ENCODE measurements at regions not wholly inside any gene's neighbourhood (a gene's known extent, or its start where the extent isn't known, plus 50 kb on each side); places are given as distances from the start of the nearest gene placed in this dataset.
A peak's percentile ranks its signal among the peaks of the same experiment; 100 is the strongest.

DNA sequence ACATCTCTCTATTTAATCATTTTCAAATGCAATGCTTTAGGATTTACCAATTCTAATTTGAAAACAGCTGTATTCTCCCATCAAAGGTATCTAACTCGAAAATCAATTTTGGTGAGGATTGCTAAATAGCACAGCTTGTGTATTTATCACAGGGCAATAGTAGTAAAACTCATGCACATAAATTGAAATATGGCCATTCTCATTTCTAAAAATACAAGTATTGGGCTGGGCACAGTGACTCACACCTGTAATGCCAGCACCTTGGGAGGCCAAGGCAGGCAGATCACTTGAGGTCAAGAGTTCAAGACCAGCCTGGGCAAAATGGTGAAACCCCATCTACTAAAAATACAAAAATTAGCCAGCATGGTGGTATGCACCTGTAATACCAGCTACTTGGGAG is 164.8 kb upstream of the RASA1 start:
- Histone ChIP-seq H3K27ac (no peak overlapping the region), H3K27me3 (replicated peaks) (no peaks in the 10 kb centered on the region), H3K4me1 (replicated peaks) (no peaks in the 10 kb centered on the region), H3K36me3 (no peaks in the 10 kb centered on the region), H3K9me3 (replicated peaks) (no peaks in the 10 kb centered on the region), H3K4me3 (no peak overlapping the region)
- DNase-seq (ENCODE audit: low read depth in 1 of 2, low spot score in 2 of 2) = no peak

DNA sequence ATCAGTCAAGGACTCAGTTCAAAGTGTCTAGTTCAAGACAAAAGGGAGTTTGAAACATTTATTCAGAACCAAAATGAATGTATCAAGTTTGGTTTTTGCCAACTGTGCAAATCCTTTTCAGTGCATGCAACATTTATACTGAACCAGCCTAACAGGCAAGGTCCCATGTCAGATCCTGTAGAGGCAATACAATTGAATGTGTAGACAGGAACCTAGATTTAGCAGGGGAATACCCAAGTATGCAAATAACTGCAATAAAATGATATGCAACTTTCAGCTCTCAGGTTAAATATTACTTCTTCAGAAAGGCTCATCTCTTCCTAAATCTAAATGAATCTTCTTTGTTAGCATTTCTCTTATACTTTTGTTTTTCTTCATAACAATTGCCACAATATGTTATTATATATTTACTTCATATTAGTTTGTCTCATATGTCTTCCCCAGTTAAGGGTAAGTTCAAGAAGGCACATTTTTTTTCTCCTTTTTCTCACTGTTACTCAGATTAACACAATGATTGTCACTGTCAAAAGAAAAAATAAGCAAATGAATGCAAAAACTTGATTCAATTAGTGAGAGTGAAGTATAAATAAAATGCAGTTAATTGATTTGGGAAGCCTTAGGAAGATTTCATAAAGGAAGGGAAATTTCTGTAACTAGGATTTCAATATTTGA is 163.9 kb upstream of the RASA1 start:
- H3K9me3 ChIP-seq (replicated peaks) = no peaks in the 10 kb centered on the region
- H3K36me3 ChIP-seq = no peaks in the 10 kb centered on the region
- no peaks in the 10 kb centered on the region for H3K27me3 ChIP-seq (replicated peaks)

DNA sequence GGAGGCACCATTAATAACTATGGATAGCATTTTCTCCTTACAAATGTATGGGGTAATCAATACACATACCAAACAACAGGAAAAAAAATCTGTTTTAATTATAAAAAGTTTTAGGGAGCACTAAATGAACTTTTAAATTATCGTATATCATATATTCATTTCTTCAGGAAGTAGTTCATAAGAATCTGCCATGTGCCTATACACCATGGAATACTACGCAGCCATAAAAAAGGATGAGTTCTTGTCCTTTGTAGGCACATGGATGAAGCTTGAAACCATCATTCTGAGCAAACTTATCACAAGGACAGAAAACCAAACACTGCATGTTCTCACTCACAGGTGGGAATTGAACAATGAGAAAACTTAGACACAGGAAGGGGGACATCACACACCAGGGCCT is 162.1 kb upstream of the RASA1 start:
- no peak for DNase-seq (ENCODE audit: low read depth in 1 of 2, low spot score in 2 of 2)
- H3K4me1 ChIP-seq (replicated peaks) = no peaks in the 10 kb centered on the region
- no peaks in the 10 kb centered on the region for H3K9me3 ChIP-seq (replicated peaks)
- H3K4me3 ChIP-seq = no peak overlapping the region
- H3K36me3 ChIP-seq = no peaks in the 10 kb centered on the region
- no peak overlapping the region for H3K27ac ChIP-seq
- H3K27me3 ChIP-seq (replicated peaks) = no peaks in the 10 kb centered on the region

More for the DNA sequence above, 163.9 kb upstream of the RASA1 start:
- Histone ChIP-seq H3K4me1 (replicated peaks) (no peaks in the 10 kb centered on the region), H3K4me3 (no peak overlapping the region), H3K27ac (no peak overlapping the region)
- DNase-seq (ENCODE audit: low read depth in 1 of 2, low spot score in 2 of 2) = no peak

DNA sequence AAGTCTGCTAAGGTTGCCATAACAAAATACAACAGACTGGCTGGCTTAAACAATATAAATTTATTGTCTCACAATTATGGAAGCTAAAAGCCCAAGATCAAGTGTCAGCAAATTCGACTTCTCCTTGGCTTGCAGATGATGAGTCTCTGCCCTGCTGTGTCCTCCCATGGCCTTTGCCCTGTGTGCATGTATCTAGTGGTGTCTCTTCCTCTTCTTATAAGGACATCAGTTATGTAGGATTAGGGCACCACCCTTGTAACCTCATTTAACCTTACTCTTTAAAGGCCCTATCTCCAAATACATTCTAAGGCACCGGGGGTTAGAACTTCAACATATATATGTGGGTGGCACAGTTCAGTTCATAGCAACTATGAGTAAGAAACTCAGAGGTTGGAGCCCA is 157.9 kb upstream of the RASA1 start:
- H3K4me3 ChIP-seq = no peak overlapping the region
- H3K27ac ChIP-seq = no peak overlapping the region
- H3K27me3 ChIP-seq (replicated peaks) = no peaks in the 10 kb centered on the region
- peaks cover 22% of the 10 kb centered on the region for H3K4me1 ChIP-seq (replicated peaks)
- H3K36me3 ChIP-seq = no peaks in the 10 kb centered on the region
- H3K9me3 ChIP-seq (replicated peaks) = no peaks in the 10 kb centered on the region
- no peak for DNase-seq (ENCODE audit: low read depth in 1 of 2, low spot score in 2 of 2)

DNA sequence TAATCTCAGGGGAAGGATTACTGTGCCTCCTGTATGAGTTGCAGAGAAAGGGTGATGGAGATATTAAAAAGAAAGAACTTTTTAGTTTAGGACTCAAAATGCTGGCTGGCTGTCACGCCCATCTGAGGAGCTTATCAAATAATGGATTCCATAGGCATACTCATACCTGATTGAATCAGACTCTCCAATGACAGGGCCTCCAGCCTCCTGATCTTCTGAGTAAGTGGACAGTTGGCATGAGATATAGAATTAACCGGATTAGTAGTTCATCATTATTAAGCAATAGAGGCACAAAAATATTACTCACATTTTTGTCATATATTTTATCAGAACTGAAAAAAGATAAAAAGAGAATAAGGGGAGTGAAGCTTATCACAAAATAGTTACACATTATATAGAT is 157.0 kb upstream of the RASA1 start:
- no peak for DNase-seq (ENCODE audit: low read depth in 1 of 2, low spot score in 2 of 2)

DNA sequence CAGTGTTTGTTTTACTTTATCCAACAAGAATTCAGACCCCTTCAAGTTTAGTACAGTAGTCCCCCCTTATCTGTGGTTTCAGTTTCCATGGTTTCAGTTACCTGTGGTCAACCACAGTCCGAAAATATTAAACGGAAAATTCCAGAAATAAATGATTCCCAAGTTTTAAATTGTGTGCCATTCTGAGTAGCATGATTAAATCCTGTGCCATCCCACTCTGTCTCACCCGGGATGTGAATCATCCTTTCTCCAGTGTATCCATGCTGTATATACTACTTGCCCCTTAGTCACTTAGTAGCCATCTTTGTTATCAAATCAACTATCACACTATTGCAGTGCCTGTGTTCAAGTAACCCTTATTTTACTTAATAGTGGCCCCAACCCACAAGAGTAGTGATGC is 153.8 kb upstream of the RASA1 start:
- no peak overlapping the region for H3K4me3 ChIP-seq
- H3K27ac ChIP-seq = peak overlapping the region; percentile 83

More for the DNA sequence above, 157.0 kb upstream of the RASA1 start:
- Histone ChIP-seq H3K9me3 (replicated peaks) (no peaks in the 10 kb centered on the region), H3K4me1 (replicated peaks) (peaks cover 27% of the 10 kb centered on the region), H3K27ac (no peak overlapping the region), H3K36me3 (no peaks in the 10 kb centered on the region), H3K27me3 (replicated peaks) (no peaks in the 10 kb centered on the region), H3K4me3 (no peak overlapping the region)

DNA sequence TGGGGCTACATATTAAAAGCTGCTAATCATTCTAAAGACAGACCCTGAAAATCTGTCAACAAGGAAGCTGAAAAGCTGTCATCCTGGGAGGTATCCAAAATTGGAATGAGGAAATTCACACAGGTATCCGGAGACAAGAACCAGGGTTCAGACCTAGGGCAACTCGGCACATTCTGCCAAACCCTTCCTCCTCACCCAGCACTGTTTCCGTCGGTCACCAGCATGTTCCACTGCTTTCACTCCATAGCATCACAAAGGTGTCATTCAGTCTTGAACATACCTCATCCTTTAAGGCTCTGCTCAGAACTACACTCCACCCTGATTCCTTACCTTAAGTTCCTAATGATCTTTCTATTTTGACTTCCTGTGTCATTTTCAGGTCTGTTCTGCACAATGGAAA is 153.1 kb upstream of the RASA1 start:
- no peak overlapping the region for H3K4me3 ChIP-seq
- peak overlapping the region; percentile 83 for H3K27ac ChIP-seq
- peaks cover 28% of the 10 kb centered on the region for H3K4me1 ChIP-seq (replicated peaks)
- no peaks in the 10 kb centered on the region for H3K36me3 ChIP-seq
- H3K27me3 ChIP-seq (replicated peaks) = no peaks in the 10 kb centered on the region
- H3K9me3 ChIP-seq (replicated peaks) = no peaks in the 10 kb centered on the region
- DNase-seq (ENCODE audit: low read depth in 1 of 2, low spot score in 2 of 2) = no peak

More for the DNA sequence above, 153.8 kb upstream of the RASA1 start:
- Histone ChIP-seq H3K9me3 (replicated peaks) (no peaks in the 10 kb centered on the region), H3K4me1 (replicated peaks) (peaks cover 27% of the 10 kb centered on the region), H3K36me3 (no peaks in the 10 kb centered on the region), H3K27me3 (replicated peaks) (no peaks in the 10 kb centered on the region)
- DNase-seq (ENCODE audit: low read depth in 1 of 2, low spot score in 2 of 2) = peak; percentile 85 to 96

DNA sequence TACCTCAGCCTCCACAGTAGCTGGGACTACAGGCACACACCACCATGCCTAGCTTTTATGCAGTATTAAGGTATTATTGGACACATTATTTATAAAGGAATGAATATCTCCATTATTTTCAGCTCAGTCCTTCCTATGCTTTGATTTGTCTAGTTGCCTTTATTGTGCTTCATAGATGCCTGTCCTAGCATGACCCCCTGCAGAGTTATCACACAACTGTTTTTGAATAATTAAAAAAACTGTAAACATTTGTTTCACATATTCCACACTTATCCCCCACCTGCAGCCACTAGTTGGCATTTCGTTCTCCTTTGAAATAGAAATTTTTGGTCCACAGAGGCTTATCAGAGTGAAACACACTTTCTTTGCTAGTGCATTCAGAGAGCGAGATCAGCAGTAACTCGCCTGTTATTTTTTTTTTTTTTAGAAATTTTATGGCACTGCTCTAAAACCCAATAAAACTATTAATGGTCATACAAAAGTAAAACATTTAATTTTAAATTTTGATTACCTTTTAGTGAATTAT is 151.8 kb upstream of the RASA1 start:
- H3K4me1 ChIP-seq (replicated peaks) = peaks cover 41% of the 10 kb centered on the region
- no peaks in the 10 kb centered on the region for H3K27me3 ChIP-seq (replicated peaks)
- H3K27ac ChIP-seq = no peak overlapping the region
- H3K9me3 ChIP-seq (replicated peaks) = no peaks in the 10 kb centered on the region
- no peak overlapping the region for H3K4me3 ChIP-seq
- DNase-seq (ENCODE audit: low read depth in 1 of 2, low spot score in 2 of 2) = no peak
- no peaks in the 10 kb centered on the region for H3K36me3 ChIP-seq

DNA sequence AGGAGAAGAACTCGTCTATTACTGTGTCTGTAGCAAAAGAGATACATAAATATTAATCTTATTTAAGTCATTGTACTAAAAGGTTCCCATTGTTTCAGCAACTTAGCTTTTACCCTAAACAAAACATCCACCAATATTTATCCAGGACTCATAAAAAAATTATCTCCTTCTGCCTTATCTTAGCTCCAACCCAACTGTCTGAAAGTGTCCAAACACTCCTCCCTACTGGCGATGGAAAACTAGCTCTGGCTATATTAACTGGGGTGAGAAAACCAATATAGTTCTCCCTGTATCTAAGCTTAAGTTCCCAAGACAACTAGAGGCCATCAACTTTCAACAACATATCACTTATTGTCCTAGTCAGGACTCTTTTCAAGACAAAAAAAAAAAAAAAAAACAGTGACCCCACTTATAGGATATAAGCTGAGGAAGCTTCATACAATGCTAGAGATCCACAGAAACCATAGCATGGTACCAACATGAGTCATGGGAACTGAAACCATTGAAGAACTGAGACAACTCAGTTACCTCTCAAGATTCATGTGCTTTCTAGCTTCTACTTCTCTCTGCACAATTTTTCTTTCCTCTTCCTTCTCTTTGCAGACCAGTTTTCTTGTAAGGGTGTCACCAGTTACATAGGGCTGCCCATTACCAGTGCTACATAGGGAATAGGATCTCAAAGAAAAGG is 150.7 kb upstream of the RASA1 start:
- no peak overlapping the region for H3K4me3 ChIP-seq
- no peak overlapping the region for H3K27ac ChIP-seq
- no peak for DNase-seq (ENCODE audit: low read depth in 1 of 2, low spot score in 2 of 2)
- peaks cover 48% of the 10 kb centered on the region for H3K4me1 ChIP-seq (replicated peaks)
- no peaks in the 10 kb centered on the region for H3K27me3 ChIP-seq (replicated peaks)
- no peaks in the 10 kb centered on the region for H3K36me3 ChIP-seq
- no peaks in the 10 kb centered on the region for H3K9me3 ChIP-seq (replicated peaks)

DNA sequence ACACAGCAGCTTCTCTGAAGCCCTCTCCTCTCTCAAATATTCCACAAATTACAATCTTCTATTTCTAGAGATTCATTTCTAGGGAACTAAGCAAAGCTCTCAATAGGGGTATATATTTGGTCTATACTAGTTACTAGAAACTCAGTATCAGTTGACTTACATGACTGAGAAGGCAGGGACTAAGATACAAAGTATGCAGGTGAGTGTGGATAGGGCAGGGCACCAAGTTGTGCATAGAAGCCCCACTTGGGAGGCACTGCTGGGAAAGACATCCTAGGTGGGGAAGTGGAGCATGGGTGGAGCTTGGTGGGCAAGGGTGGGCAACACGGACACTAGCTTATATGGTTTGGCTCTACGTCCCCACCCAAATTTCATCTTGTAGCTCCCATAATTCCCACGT is 148.1 kb upstream of the RASA1 start:
- Histone ChIP-seq H3K4me3 (no peak overlapping the region), H3K27ac (peak overlapping the region; percentile 88), H3K4me1 (replicated peaks) (peaks cover 41% of the 10 kb centered on the region), H3K9me3 (replicated peaks) (no peaks in the 10 kb centered on the region), H3K27me3 (replicated peaks) (no peaks in the 10 kb centered on the region), H3K36me3 (no peaks in the 10 kb centered on the region)
- no peak for DNase-seq (ENCODE audit: low read depth in 1 of 2, low spot score in 2 of 2)

DNA sequence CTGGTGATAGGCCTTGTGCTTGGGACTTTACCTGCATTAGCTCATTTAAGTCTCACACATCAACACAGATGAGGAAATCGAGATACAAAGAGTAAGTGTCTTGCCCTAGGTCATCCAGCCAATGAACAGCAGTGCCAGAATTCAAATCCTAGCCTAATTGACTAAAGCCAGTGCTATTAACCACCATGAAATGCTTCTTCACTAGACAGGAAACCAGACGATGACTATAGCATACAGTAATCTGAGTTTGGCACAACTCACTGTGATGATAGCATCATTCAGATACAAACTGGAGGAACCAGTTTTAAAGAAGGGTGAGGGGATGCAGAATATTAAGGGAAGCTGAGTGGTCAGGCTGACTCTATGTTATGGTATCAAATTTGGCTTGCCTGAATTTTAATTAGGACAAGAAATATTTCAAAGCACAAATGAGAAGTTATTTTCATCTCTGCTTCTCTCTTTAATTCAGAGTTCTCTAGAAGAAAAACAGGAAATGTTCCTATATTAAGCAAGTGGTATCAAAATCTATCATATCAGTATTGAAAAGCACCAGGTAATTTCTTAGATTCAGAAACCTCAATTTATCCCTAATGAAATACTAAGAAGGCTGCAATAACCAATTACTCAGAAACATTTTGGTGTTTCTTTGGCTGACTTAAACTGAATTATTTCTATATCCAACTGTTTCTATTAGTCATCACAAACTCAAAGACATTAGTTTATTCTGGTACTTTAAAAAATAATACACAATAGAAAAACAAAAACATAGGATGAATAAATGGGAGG is 147.0 kb upstream of the RASA1 start:
- DNase-seq (ENCODE audit: low read depth in 1 of 2, low spot score in 2 of 2) = peak; percentile 48 to 75
- H3K9me3 ChIP-seq (replicated peaks) = no peaks in the 10 kb centered on the region
- no peak overlapping the region for H3K4me3 ChIP-seq
- H3K27ac ChIP-seq = peak overlapping the region; percentile 88
- H3K36me3 ChIP-seq = no peaks in the 10 kb centered on the region
- no peaks in the 10 kb centered on the region for H3K27me3 ChIP-seq (replicated peaks)
- H3K4me1 ChIP-seq (replicated peaks) = peaks cover 35% of the 10 kb centered on the region

DNA sequence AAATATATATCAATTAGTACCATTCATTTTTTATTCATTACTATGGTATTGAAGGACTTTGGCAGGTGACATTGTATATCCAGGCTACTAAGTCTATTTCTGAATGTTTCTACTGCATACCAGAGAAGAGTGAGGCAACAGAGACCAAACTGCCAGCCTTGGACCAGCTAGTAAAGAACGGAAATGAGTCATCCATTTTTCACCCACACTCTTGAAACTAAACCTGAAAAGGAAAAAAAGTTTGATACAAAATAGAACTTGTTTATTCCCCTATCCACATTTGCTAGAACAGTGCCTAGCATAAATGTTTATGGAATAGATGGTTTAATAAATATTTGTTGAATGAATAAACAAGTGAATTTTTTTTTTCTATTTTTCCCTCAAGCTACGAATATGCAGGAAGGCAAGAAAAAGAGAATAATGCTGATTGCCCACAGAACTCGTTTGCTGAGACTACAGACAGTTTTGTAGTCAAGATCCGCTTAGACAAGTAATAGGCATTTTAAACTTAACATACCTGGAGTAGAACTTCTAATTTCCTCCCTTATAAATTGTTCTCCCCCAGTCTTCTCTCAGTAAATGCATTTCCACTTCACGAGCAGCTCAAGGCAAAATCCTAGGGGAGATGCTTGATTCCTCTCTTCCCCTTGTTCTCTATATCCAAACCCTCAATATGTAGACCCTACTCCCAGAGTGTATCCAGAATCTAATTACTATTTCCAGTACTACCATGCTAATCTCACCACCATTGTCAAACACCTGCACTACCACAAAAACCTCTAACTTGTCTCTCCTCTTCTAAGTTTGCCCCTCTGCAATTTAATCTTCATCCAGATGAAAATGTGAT is 146.2 kb upstream of the RASA1 start:
- H3K36me3 ChIP-seq = no peaks in the 10 kb centered on the region
- H3K27me3 ChIP-seq (replicated peaks) = no peaks in the 10 kb centered on the region
- no peaks in the 10 kb centered on the region for H3K9me3 ChIP-seq (replicated peaks)
- DNase-seq (ENCODE audit: low read depth in 1 of 2, low spot score in 2 of 2) = peak; percentile 67 to 85
- H3K4me1 ChIP-seq (replicated peaks) = peaks cover 35% of the 10 kb centered on the region
- no peak overlapping the region for H3K4me3 ChIP-seq
- H3K27ac ChIP-seq = peak overlapping the region; percentile 88

Measured in SJSA1 (cell line).